Testis (tissue), 2 donors: ENCODE measurements at regions not wholly inside any gene's neighbourhood (a gene's known extent, or its start where the extent isn't known, plus 50 kb on each side); places are given as distances from the start of the nearest gene placed in this dataset.

Experiments
- CTCF ChIP-seq, 3 experiments: fragments of 450-650 bp in 2 of 3; fragments of 200-600 bp in 1 of 3; sonication (generic) in 1 of 3; IDR thresholded peaks; one replicate each; pipeline ENCODE4 v1.5.1; 2016 to 2019; ENCODE audit warnings: antibody characterized with exemption in 3 of 3, mild to moderate bottlenecking in 2 of 3, moderate library complexity in 1 of 3
- POLR2A ChIP-seq: fragments of 450-650 bp; IDR thresholded peaks from one replicate; pipeline ENCODE4 v1.6.1; 2017; ENCODE audit warnings: antibody characterized with exemption, mild to moderate bottlenecking, moderate library complexity

- no peak for TF ChIP-seq CTCF (IDR thresholded peaks at IDR 0.05)
- no peak for TF ChIP-seq POLR2A
Observed at GRCh38 chr12:58452546-58452945, 467.8 kb downstream of the LRIG3 start.
